Stimulated activated CD4-positive, alpha-beta T cell treated with anti-CD3 and anti-CD28 coated beads, Interleukin-15, amount 100 ng/mL, for 48 hours (primary cell): ENCODE measurements at regions not wholly inside any gene's neighbourhood (a gene's known extent, or its start where the extent isn't known, plus 50 kb on each side); places are given as distances from the start of the nearest gene placed in this dataset.
"Not testable (repeated sequence)": the region's sequence is repeated elsewhere in the genome, so short reads cannot be mapped to it uniquely, and the experiment has no call there.

ENCODE experiments used
- DNase-seq, 2 donors: peaks; one replicate each; pipeline ENCODE4 v3.0.0-alpha.2; 2020; ENCODE audit warnings: low read depth in 2 of 2

- no peak for DNase-seq
Observed at GRCh38 chr3:31096661-31097395, 202.4 kb upstream of the GADL1 start.

GRCh38 chr3:31100519-31100918 lies 206.1 kb upstream of the GADL1 start:
- no peak for DNase-seq

- not testable (repeated sequence) for DNase-seq
Observed at GRCh38 chr3:31101285-31101684, 206.8 kb upstream of the GADL1 start.

GRCh38 chr3:31102196-31102879 lies 207.9 kb upstream of the GADL1 start:
- peak in 1 of 2 donors; percentile 8 for DNase-seq

- no peak for DNase-seq
Observed at GRCh38 chr3:31103181-31103580, 208.7 kb upstream of the GADL1 start.

- no peak for DNase-seq
Observed at GRCh38 chr3:31103623-31104180, 209.2 kb upstream of the GADL1 start.

GRCh38 chr3:31105011-31105410 lies 210.6 kb upstream of the GADL1 start:
- DNase-seq = no peak

GRCh38 chr3:31105438-31106077 lies 211.1 kb upstream of the GADL1 start:
- peak in 1 of 2 donors; percentile 15 for DNase-seq

- no peak for DNase-seq
Observed at GRCh38 chr3:31106204-31106603, 211.7 kb upstream of the GADL1 start.

GRCh38 chr3:31106912-31107311 lies 212.5 kb upstream of the GADL1 start:
- DNase-seq = no peak

- DNase-seq = no peak
Observed at GRCh38 chr3:31114929-31115283, 220.4 kb upstream of the GADL1 start.

GRCh38 chr3:31115531-31115930 lies 221.1 kb upstream of the GADL1 start:
- not testable (repeated sequence) for DNase-seq

GRCh38 chr3:31116651-31117050 lies 222.2 kb upstream of the GADL1 start:
- no peak for DNase-seq

- no peak for DNase-seq
Observed at GRCh38 chr3:31117854-31118253, 223.4 kb upstream of the GADL1 start.

- no peak for DNase-seq
Observed at GRCh38 chr3:31124373-31124772, 229.9 kb upstream of the GADL1 start.

GRCh38 chr3:31125413-31126020 lies 231.1 kb upstream of the GADL1 start:
- no peak for DNase-seq

- no peak for DNase-seq
Observed at GRCh38 chr3:31129241-31129640, 234.8 kb upstream of the GADL1 start.

GRCh38 chr3:31132132-31132769 lies 237.8 kb upstream of the GADL1 start:
- no peak for DNase-seq

GRCh38 chr3:31133541-31133940 lies 239.1 kb upstream of the GADL1 start:
- no peak for DNase-seq

- no peak for DNase-seq
Observed at GRCh38 chr3:31135546-31135945, 241.1 kb upstream of the GADL1 start.

GRCh38 chr3:31137718-31138465 lies 243.4 kb upstream of the GADL1 start:
- DNase-seq = no peak
